ENCODE measurements at regions not wholly inside any gene's neighbourhood (a gene's known extent, or its start where the extent isn't known, plus 50 kb on each side); places are given as distances from the start of the nearest gene placed in this dataset.

GRCh38 chr1:106222403-106222802 lies 834.1 kb upstream of the PRMT6 start:
- no peak for DNase-seq (ENCODE audit: low spot score)
- intact Hi-C loops (cut with DNase I): no loop called here

- intact Hi-C loops (cut with DNase I): no loop called here
- no peak for DNase-seq (ENCODE audit: low spot score)
Measured at GRCh38 chr1:106223213-106223612, 833.3 kb upstream of the PRMT6 start.

- DNase-seq (ENCODE audit: low spot score): no peak
- intact Hi-C loops (cut with DNase I): no loop called here
Measured at GRCh38 chr1:106224426-106224825, 832.0 kb upstream of the PRMT6 start.

GRCh38 chr1:106225403-106225802 lies 831.1 kb upstream of the PRMT6 start:
- DNase-seq (ENCODE audit: low spot score): no peak
- intact Hi-C loops (cut with DNase I): no loop called here

- no peak for DNase-seq (ENCODE audit: low spot score)
- intact Hi-C loops (cut with DNase I): no loop called here
Measured at GRCh38 chr1:106226550-106226949, 829.9 kb upstream of the PRMT6 start.

- intact Hi-C loops (cut with DNase I): no loop called here
- no peak for DNase-seq (ENCODE audit: low spot score)
Measured at GRCh38 chr1:106232128-106232527, 824.3 kb upstream of the PRMT6 start.

GRCh38 chr1:106233511-106233910 lies 823.0 kb upstream of the PRMT6 start:
- intact Hi-C loops (cut with DNase I): no loop called here
- DNase-seq (ENCODE audit: low spot score): no peak

- intact Hi-C loops (cut with DNase I): no loop called here
- DNase-seq (ENCODE audit: low spot score): no peak
Measured at GRCh38 chr1:106249365-106249764, 807.1 kb upstream of the PRMT6 start.

- no peak for DNase-seq (ENCODE audit: low spot score)
- intact Hi-C loops (cut with DNase I): no loop called here
Measured at GRCh38 chr1:106249810-106250209, 806.7 kb upstream of the PRMT6 start.

GRCh38 chr1:106254748-106255147 lies 801.7 kb upstream of the PRMT6 start:
- intact Hi-C loops (cut with DNase I): no loop called here
- DNase-seq (ENCODE audit: low spot score): no peak

- DNase-seq (ENCODE audit: low spot score): no peak
- intact Hi-C loops (cut with DNase I): no loop called here
Measured at GRCh38 chr1:106266786-106267185, 789.7 kb upstream of the PRMT6 start.

- intact Hi-C loops (cut with DNase I): no loop called here
- no peak for DNase-seq (ENCODE audit: low spot score)
Measured at GRCh38 chr1:106268070-106268469, 788.4 kb upstream of the PRMT6 start.

GRCh38 chr1:106276871-106277270 lies 779.6 kb upstream of the PRMT6 start:
- no peak for DNase-seq (ENCODE audit: low spot score)
- intact Hi-C loops (cut with DNase I): no loop called here

- intact Hi-C loops (cut with DNase I): no loop called here
- DNase-seq (ENCODE audit: low spot score): no peak
Measured at GRCh38 chr1:106277786-106278185, 778.7 kb upstream of the PRMT6 start.

- no peak for DNase-seq (ENCODE audit: low spot score)
- intact Hi-C loops (cut with DNase I): no loop called here
Measured at GRCh38 chr1:106278716-106279115, 777.8 kb upstream of the PRMT6 start.

- intact Hi-C loops (cut with DNase I): no loop called here
- DNase-seq (ENCODE audit: low spot score): no peak
Measured at GRCh38 chr1:106289265-106289928, 767.1 kb upstream of the PRMT6 start.

- no peak for DNase-seq (ENCODE audit: low spot score)
- intact Hi-C loops (cut with DNase I): no loop called here
Measured at GRCh38 chr1:106290805-106291501, 765.5 kb upstream of the PRMT6 start.

GRCh38 chr1:106292130-106292529 lies 764.3 kb upstream of the PRMT6 start:
- intact Hi-C loops (cut with DNase I): no loop called here
- no peak for DNase-seq (ENCODE audit: low spot score)

GRCh38 chr1:106296431-106296830 lies 760.0 kb upstream of the PRMT6 start:
- intact Hi-C loops (cut with DNase I): no loop called here
- DNase-seq (ENCODE audit: low spot score): no peak

GRCh38 chr1:106304106-106304505 lies 752.4 kb upstream of the PRMT6 start:
- intact Hi-C loops (cut with DNase I): no loop called here

GRCh38 chr1:106319612-106320011 lies 736.9 kb upstream of the PRMT6 start:
- intact Hi-C loops (cut with DNase I): no loop called here
- DNase-seq (ENCODE audit: low spot score): no peak

More at GRCh38 chr1:106304106-106304505, 752.4 kb upstream of the PRMT6 start:
- DNase-seq (ENCODE audit: low spot score): no peak

Data from cardiac septum (tissue), 1 donor.